ENCODE measurements at regions not wholly inside any gene's neighbourhood (a gene's known extent, or its start where the extent isn't known, plus 50 kb on each side); places are given as distances from the start of the nearest gene placed in this dataset.

GRCh38 chr14:96632363-96632758 lies 130.2 kb downstream of the PAPOLA start:
- H3K27me3 ChIP-seq (ENCODE audit: insufficient read depth), result no peaks in the 10 kb centered on the region
- DNase-seq (ENCODE audit: low spot score), result no peak
- H3K4me1 Mint-ChIP-seq, result no peaks in the 10 kb centered on the region
- H3K4me3 Mint-ChIP-seq, result no peak overlapping the region
- H3K79me2 ChIP-seq (replicated peaks; ENCODE audit: insufficient read depth), result no peaks in the 10 kb centered on the region
- no peak overlapping the region for H3K27ac ChIP-seq (ENCODE audit: low read depth)
- no peaks in the 10 kb centered on the region for H3F3A ChIP-seq (replicated peaks; ENCODE audit: low read depth)
- H2AFZ ChIP-seq, result no peak overlapping the region
- no peaks in the 10 kb centered on the region for H4K20me1 ChIP-seq (replicated peaks; ENCODE audit: insufficient read depth)
- H3K9me2 ChIP-seq (ENCODE audit: insufficient read depth), result no peaks in the 10 kb centered on the region
- H3K9me3 Mint-ChIP-seq, result no peaks in the 10 kb centered on the region
- no peaks in the 10 kb centered on the region for H3K36me3 ChIP-seq (ENCODE audit: insufficient read depth)
- no peak overlapping the region for H3K27ac Mint-ChIP-seq
- peaks cover 2% of the 10 kb centered on the region for H3K27me3 Mint-ChIP-seq (ENCODE audit: insufficient read depth, low read depth, poor library complexity)
- no peaks in the 10 kb centered on the region for H3K4me1 ChIP-seq (ENCODE audit: insufficient read depth)
- TF ChIP-seq CTCF (conservative IDR thresholded peaks at IDR 0.05; ENCODE audit: low read depth in 2 of 2), result no peak
- TF ChIP-seq EZH2 (IDR thresholded peaks at IDR 0.05; ENCODE audit: low read depth, unreplicated experiment), result no peak
- no peak for TF ChIP-seq JUNB (IDR thresholded peaks at IDR 0.05; ENCODE audit: unreplicated experiment)
- TF ChIP-seq CREB1 (CRISPR knock-in tag; IDR thresholded peaks at IDR 0.05; ENCODE audit: low read depth), result no peak
- TF ChIP-seq ZNF462 (CRISPR knock-in tag; IDR thresholded peaks at IDR 0.05), result no peak
- no peak for TF ChIP-seq STAT1 (IDR thresholded peaks at IDR 0.05; ENCODE audit: unreplicated experiment)
- TF ChIP-seq ZNF114 (CRISPR knock-in tag; IDR thresholded peaks at IDR 0.05), result no peak
- TF ChIP-seq ETS1 (IDR thresholded peaks at IDR 0.05), result no peak
- no peak for TF ChIP-seq NANOG (IDR thresholded peaks at IDR 0.05; ENCODE audit: borderline replicate concordance)
- TF ChIP-seq REST (IDR thresholded peaks at IDR 0.05; ENCODE audit: unreplicated experiment), result no peak
- TF ChIP-seq EZH2phosphoT487 (IDR thresholded peaks at IDR 0.05; ENCODE audit: unreplicated experiment), result no peak
- TF ChIP-seq POLR2AphosphoS5 (IDR thresholded peaks at IDR 0.05; ENCODE audit: low read depth), result no peak
- no peak for TF ChIP-seq ZNF331 (CRISPR knock-in tag; IDR thresholded peaks at IDR 0.05; ENCODE audit: low read depth)
- H3K4me2 ChIP-seq, result no peak overlapping the region
- no peak for ATAC-seq
- H3K4me3 ChIP-seq, result no peak overlapping the region
- no peaks in the 10 kb centered on the region for H3K36me3 Mint-ChIP-seq (ENCODE audit: low read depth)

Measured in GM23338 (cell line).